GM13977 (cell line): ENCODE measurements at regions not wholly inside any gene's neighbourhood (a gene's known extent, or its start where the extent isn't known, plus 50 kb on each side); places are given as distances from the start of the nearest gene placed in this dataset.

Experiments
- DNase-seq: peaks from one replicate; pipeline ENCODE4 v3.0.0; 2012; ENCODE audit warnings: low spot score
- CTCF ChIP-seq: IDR thresholded peaks from 2 replicates; pipeline ENCODE4 v1.5.1; 2012; ENCODE audit warnings: mild to moderate bottlenecking, control low read depth; ENCODE audit not compliant: insufficient read depth; ENCODE audit errors: extremely low read depth, missing control alignments
- in situ Hi-C: fragments of 300-500 bp; cut with MboI; formaldehyde crosslinking; loops from one replicate; pipeline ENCODE4 v1.12.0; 2022; ENCODE audit warnings: low sequenced_read_pairs, low pct_unique_long_range_greater_than_20kb, mixed read lengths, inconsistent platforms; ENCODE audit not compliant: unreplicated experiment

- no peak for DNase-seq
- in situ Hi-C loops, result no loop called here
- no peak for TF ChIP-seq CTCF
These were observed 51.2 kb upstream of the PALM2AKAP2 start for GRCh38 chr9:109728686-109729300.

DNA sequence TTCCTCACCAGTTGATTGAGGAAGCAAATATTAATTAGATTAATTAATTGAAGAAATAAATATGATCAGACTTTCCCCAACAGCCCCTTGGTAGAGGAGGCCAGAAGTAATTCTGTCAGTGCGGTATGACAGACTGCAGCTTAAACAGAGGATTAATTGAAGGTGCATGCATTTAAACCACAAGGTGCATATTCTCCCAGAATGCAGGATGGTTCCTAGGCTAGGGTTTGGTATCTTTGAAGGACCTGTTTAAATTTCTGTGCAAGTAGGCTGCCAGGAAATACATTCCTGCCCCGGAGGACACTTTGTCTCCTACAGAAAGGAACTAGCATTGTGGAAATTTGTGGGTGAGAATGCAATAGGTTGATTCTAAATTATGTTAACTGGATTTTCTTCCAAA is 50.5 kb upstream of the PALM2AKAP2 start:
- no peak for TF ChIP-seq CTCF
- DNase-seq, result no peak
- in situ Hi-C loops, result no loop called here
